Testis (tissue), 2 donors: ENCODE measurements at regions not wholly inside any gene's neighbourhood (a gene's known extent, or its start where the extent isn't known, plus 50 kb on each side); places are given as distances from the start of the nearest gene placed in this dataset.

Source experiments
- DNase-seq: peaks from one replicate; pipeline ENCODE4 v3.0.0-alpha.2; 2019
- H3K27ac ChIP-seq, 2 donors: fragments of 200-600 bp; sonication (generic); one replicate each; pipeline ENCODE4 v1.5.1; 2019
- H3K27me3 ChIP-seq: fragments of 200-600 bp; sonication (generic); one replicate; pipeline ENCODE4 v1.5.1; 2019
- H3K36me3 ChIP-seq: fragments of 200-600 bp; sonication (generic); one replicate; pipeline ENCODE4 v1.5.1; 2017; ENCODE audit warnings: low read depth; ENCODE audit errors: missing control alignments
- H3K4me1 ChIP-seq: fragments of 200-600 bp; sonication (generic); one replicate; pipeline ENCODE4 v1.5.1; 2019
- H3K4me3 ChIP-seq, 2 donors: fragments of 200-600 bp; sonication (generic); one replicate each; pipeline ENCODE4 v1.5.1; 2017 to 2019
- H3K9me3 ChIP-seq: fragments of 200-600 bp; sonication (generic); one replicate; pipeline ENCODE4 v1.5.1; 2017
- POLR2A ChIP-seq: fragments of 450-650 bp; IDR thresholded peaks from one replicate; pipeline ENCODE4 v1.6.1; 2017; ENCODE audit warnings: antibody characterized with exemption, mild to moderate bottlenecking, moderate library complexity
- WGBS, 2 donors: methylation state at CpG; one replicate each; pipeline ENCODE4 v1.1.5; 2018; 5-methylcytosine and 5-hydroxymethylcytosine counted together
- intact Hi-C: fragments of 100-400 bp; cut with DNase I; formaldehyde crosslinking; loops from one replicate; pipeline ENCODE4 v1.15.1; 2023; ENCODE audit warnings: low total_unique reads
- TF ChIP-seq, protein P1 (sequence below), 3 experiments: fragments of 450-650 bp in 2 of 3; fragments of 200-600 bp in 1 of 3; sonication (generic) in 1 of 3; IDR thresholded peaks; one replicate each; pipeline ENCODE4 v1.5.1; 2016 to 2019; ENCODE audit warnings: antibody characterized with exemption in 3 of 3, mild to moderate bottlenecking in 2 of 3, moderate library complexity in 1 of 3

DNA sequence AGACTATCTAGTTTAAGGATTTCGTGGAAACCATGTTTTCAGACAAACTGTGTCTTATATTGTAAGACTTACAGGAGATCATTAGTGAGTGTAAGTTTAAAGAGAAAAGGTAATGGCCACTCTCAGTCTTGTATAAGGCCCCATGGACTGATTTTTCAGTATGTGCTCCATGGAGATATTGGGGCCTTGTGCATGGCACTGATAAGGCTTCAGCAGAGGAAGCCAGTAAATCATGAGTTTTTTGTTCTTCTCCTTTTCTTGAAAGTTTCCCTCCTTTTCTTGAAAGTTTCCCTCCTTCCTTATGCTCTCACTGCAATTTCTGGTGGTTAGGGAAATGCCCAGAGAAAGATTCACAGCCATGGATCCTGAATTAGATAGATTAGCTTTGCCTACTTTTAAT, 471.3 kb downstream of the LRRC70 start:
- 74 to 84% methylated on average over 1 of the region's 1 CpG for WGBS, 2 donors
- intact Hi-C loops: no loop called here
- DNase-seq: no peak

DNA sequence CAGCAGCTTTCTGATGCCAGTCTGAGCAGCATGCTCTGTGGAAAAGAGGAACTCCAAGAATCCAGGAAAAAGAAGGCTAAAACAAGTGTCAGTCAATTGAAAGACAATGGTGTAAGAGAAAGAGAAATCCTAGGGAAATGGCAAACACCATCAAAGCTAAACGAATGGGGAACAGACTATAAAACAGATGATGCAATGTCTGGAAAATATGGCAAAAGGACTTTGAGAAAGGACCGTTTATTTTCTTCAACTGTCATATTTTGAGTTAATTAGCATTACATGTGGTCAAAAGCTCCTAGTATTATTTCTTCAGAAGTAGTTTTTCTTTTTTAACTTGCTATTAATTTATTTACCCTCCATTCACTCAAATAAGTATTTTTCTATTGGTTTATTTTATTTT, 465.2 kb downstream of the LRRC70 start:
- 53 to 56% methylated on average over 2 of the region's 2 CpGs for WGBS, 2 donors

More for the DNA sequence above, 471.3 kb downstream of the LRRC70 start:
- Histone ChIP-seq H3K36me3 (no peaks in the 10 kb centered on the region), H3K9me3 (no peaks in the 10 kb centered on the region), H3K4me3 (no peak overlapping the region), H3K27ac (no peak overlapping the region), H3K27me3 (no peaks in the 10 kb centered on the region), H3K4me1 (no peaks in the 10 kb centered on the region)
- no peak for TF ChIP-seq POLR2A
- TF ChIP-seq, protein P1, sequence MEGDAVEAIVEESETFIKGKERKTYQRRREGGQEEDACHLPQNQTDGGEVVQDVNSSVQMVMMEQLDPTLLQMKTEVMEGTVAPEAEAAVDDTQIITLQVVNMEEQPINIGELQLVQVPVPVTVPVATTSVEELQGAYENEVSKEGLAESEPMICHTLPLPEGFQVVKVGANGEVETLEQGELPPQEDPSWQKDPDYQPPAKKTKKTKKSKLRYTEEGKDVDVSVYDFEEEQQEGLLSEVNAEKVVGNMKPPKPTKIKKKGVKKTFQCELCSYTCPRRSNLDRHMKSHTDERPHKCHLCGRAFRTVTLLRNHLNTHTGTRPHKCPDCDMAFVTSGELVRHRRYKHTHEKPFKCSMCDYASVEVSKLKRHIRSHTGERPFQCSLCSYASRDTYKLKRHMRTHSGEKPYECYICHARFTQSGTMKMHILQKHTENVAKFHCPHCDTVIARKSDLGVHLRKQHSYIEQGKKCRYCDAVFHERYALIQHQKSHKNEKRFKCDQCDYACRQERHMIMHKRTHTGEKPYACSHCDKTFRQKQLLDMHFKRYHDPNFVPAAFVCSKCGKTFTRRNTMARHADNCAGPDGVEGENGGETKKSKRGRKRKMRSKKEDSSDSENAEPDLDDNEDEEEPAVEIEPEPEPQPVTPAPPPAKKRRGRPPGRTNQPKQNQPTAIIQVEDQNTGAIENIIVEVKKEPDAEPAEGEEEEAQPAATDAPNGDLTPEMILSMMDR (IDR thresholded peaks at IDR 0.05): no peak

DNA sequence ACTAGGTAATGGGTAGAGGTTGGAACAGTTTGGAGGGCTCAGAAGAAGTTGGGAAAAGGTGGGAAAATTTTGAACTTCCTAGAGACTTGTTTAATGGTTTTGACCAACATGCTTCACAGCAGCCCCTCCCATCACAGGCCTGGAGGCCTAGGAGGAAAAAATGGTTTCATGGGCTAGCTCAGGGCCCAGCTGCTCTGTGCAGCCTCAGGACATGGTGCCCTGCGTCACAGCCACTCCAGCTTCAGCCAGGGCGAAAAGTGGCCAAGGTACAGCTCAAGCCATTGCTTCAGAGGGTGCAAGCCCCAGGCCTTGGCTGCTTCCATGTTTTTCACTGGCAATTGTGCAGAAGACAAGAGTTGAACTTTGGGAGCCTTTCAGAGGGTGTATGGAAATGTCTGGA, 453.7 kb downstream of the LRRC70 start:
- Histone ChIP-seq H3K9me3 (no peaks in the 10 kb centered on the region), H3K4me3 (no peak overlapping the region), H3K36me3 (no peaks in the 10 kb centered on the region), H3K27ac (no peak overlapping the region), H3K4me1 (no peaks in the 10 kb centered on the region), H3K27me3 (no peaks in the 10 kb centered on the region)
- TF ChIP-seq, protein P1 (IDR thresholded peaks at IDR 0.05): no peak
- no peak for TF ChIP-seq POLR2A
- no peak for DNase-seq
- intact Hi-C loops: no loop called here
- WGBS, 2 donors: 77 to 85% methylated on average over 2 of the region's 2 CpGs

More for the DNA sequence above, 465.2 kb downstream of the LRRC70 start:
- Histone ChIP-seq H3K27ac (no peak overlapping the region), H3K4me1 (no peaks in the 10 kb centered on the region), H3K9me3 (no peaks in the 10 kb centered on the region), H3K4me3 (no peak overlapping the region), H3K27me3 (no peaks in the 10 kb centered on the region), H3K36me3 (no peaks in the 10 kb centered on the region)
- no peak for TF ChIP-seq POLR2A
- TF ChIP-seq, protein P1 (IDR thresholded peaks at IDR 0.05): no peak
- intact Hi-C loops: no loop called here
- no peak for DNase-seq

DNA sequence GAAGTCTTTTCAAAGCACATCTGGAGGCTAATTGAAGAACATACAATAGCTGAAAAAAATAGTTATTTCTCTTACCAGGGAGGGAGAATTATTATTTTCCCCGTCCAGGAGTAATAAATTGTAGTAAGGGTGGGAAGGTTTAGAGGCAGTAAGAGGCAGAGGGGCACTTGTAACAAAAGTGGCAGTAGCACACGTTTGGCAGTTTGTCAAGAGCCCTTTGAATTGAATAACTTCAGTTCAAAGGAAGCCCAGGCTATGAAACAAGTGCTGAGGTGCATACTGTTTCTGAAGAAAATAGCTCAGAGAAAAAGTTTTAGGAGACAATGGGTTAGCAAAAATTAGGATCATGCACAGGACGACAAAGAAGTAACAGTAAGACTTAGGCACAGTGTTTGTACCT, 451.3 kb downstream of the LRRC70 start:
- Histone ChIP-seq H3K4me3 (no peak overlapping the region), H3K36me3 (no peaks in the 10 kb centered on the region), H3K4me1 (peaks cover 4% of the 10 kb centered on the region), H3K9me3 (no peaks in the 10 kb centered on the region), H3K27me3 (no peaks in the 10 kb centered on the region), H3K27ac (no peak overlapping the region)
- TF ChIP-seq, protein P1 (IDR thresholded peaks at IDR 0.05): no peak
- no peak for TF ChIP-seq POLR2A
- 43 to 54% methylated on average over 3 of the region's 3 CpGs for WGBS, 2 donors
- no peak for DNase-seq
- intact Hi-C loops: no loop called here

DNA sequence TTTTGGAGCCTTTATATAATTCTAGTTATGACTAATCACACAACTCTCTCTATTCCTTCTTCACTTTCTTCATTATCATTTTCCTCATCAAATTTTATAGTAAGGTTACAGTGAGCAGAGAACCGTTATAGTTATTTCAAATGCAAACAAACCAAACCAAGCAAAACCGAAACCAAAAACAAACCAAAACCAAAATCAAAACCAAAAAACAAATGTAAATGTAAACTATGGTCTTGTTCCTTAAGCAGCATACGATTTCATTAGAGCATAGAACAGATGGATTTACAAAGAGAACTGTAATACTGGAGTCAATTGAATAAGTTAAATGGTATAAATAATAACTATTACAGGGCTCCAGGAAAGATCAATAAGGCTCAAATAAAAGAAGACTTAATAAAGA, 447.1 kb downstream of the LRRC70 start:
- Histone ChIP-seq H3K36me3 (no peaks in the 10 kb centered on the region), H3K27ac (no peak overlapping the region), H3K4me1 (peaks cover 4% of the 10 kb centered on the region), H3K4me3 (no peak overlapping the region), H3K27me3 (no peaks in the 10 kb centered on the region), H3K9me3 (no peaks in the 10 kb centered on the region)
- 79 to 81% methylated on average over 3 of the region's 3 CpGs for WGBS, 2 donors
- intact Hi-C loops: no loop called here
- DNase-seq: no peak
- TF ChIP-seq, protein P1 (IDR thresholded peaks at IDR 0.05): no peak
- TF ChIP-seq POLR2A: no peak
